T-helper 22 cell (primary cell): ENCODE measurements at regions not wholly inside any gene's neighbourhood (a gene's known extent, or its start where the extent isn't known, plus 50 kb on each side); places are given as distances from the start of the nearest gene placed in this dataset.
"Not testable (repeated sequence)": the region's sequence is repeated elsewhere in the genome, so short reads cannot be mapped to it uniquely, and the experiment has no call there.

ENCODE experiments used
- DNase-seq: peaks from one replicate; pipeline ENCODE4 v3.0.0-alpha.2; 2020; ENCODE audit warnings: low read depth

GRCh38 chr2:192591617-192592016, 396.9 kb upstream of the TMEFF2 start:
- no peak for DNase-seq

- DNase-seq: no peak
These were observed 390.7 kb upstream of the TMEFF2 start for GRCh38 chr2:192585418-192585817.

- DNase-seq: no peak
These were observed 390.2 kb upstream of the TMEFF2 start for GRCh38 chr2:192584976-192585375.

GRCh38 chr2:192579965-192580700, 385.4 kb upstream of the TMEFF2 start:
- DNase-seq: no peak

- no peak for DNase-seq
These were observed 384.0 kb upstream of the TMEFF2 start for GRCh38 chr2:192578780-192579179.

- no peak for DNase-seq
These were observed 383.0 kb upstream of the TMEFF2 start for GRCh38 chr2:192577706-192578105.

GRCh38 chr2:192574552-192574951, 379.8 kb upstream of the TMEFF2 start:
- no peak for DNase-seq

GRCh38 chr2:192571636-192572035, 376.9 kb upstream of the TMEFF2 start:
- DNase-seq: no peak

- no peak for DNase-seq
These were observed 376.1 kb upstream of the TMEFF2 start for GRCh38 chr2:192570788-192571187.

- DNase-seq: no peak
These were observed 372.1 kb upstream of the TMEFF2 start for GRCh38 chr2:192566863-192567262.

- DNase-seq: no peak
These were observed 365.6 kb upstream of the TMEFF2 start for GRCh38 chr2:192560326-192560725.

GRCh38 chr2:192559587-192559986, 364.9 kb upstream of the TMEFF2 start:
- no peak for DNase-seq

- DNase-seq: no peak
These were observed 363.9 kb upstream of the TMEFF2 start for GRCh38 chr2:192558637-192559036.

GRCh38 chr2:192555740-192556139, 361.0 kb upstream of the TMEFF2 start:
- DNase-seq: no peak

- no peak for DNase-seq
These were observed 357.0 kb upstream of the TMEFF2 start for GRCh38 chr2:192551760-192552159.

GRCh38 chr2:192546565-192546964, 351.8 kb upstream of the TMEFF2 start:
- no peak for DNase-seq

GRCh38 chr2:192544371-192544955, 349.7 kb upstream of the TMEFF2 start:
- no peak for DNase-seq

- not testable (repeated sequence) for DNase-seq
These were observed 347.7 kb upstream of the TMEFF2 start for GRCh38 chr2:192542148-192543066.

- no peak for DNase-seq
These were observed 344.6 kb upstream of the TMEFF2 start for GRCh38 chr2:192539306-192539705.

- DNase-seq: no peak
These were observed 342.3 kb upstream of the TMEFF2 start for GRCh38 chr2:192536922-192537624.

GRCh38 chr2:192535956-192536921, 341.5 kb upstream of the TMEFF2 start:
- no peak for DNase-seq
